ENCODE measurements at regions not wholly inside any gene's neighbourhood (a gene's known extent, or its start where the extent isn't known, plus 50 kb on each side); places are given as distances from the start of the nearest gene placed in this dataset.
"Not testable (repeated sequence)": the region's sequence is repeated elsewhere in the genome, so short reads cannot be mapped to it uniquely, and the experiment has no call there.

- DNase-seq (ENCODE audit: low read depth in 2 of 2), result no peak
Observed at GRCh38 chr18:1846640-1847039, 724.7 kb downstream of the METTL4 start.

- no peak for DNase-seq (ENCODE audit: low read depth in 2 of 2)
Observed at GRCh38 chr18:1848716-1849115, 722.6 kb downstream of the METTL4 start.

GRCh38 chr18:1849386-1849785 lies 721.9 kb downstream of the METTL4 start:
- no peak for DNase-seq (ENCODE audit: low read depth in 2 of 2)

- DNase-seq (ENCODE audit: low read depth in 2 of 2), result not testable (repeated sequence)
Observed at GRCh38 chr18:1857281-1857680, 714.0 kb downstream of the METTL4 start.

GRCh38 chr18:1861473-1861872 lies 709.8 kb downstream of the METTL4 start:
- DNase-seq (ENCODE audit: low read depth in 2 of 2), result no peak

- DNase-seq (ENCODE audit: low read depth in 2 of 2), result no peak
Observed at GRCh38 chr18:1865869-1866268, 705.4 kb downstream of the METTL4 start.

- DNase-seq (ENCODE audit: low read depth in 2 of 2), result no peak
Observed at GRCh38 chr18:1872274-1872673, 699.0 kb downstream of the METTL4 start.

GRCh38 chr18:1875219-1875618 lies 696.1 kb downstream of the METTL4 start:
- no peak for DNase-seq (ENCODE audit: low read depth in 2 of 2)

GRCh38 chr18:1884623-1885022 lies 686.7 kb downstream of the METTL4 start:
- DNase-seq (ENCODE audit: low read depth in 2 of 2), result no peak

- no peak for DNase-seq (ENCODE audit: low read depth in 2 of 2)
Observed at GRCh38 chr18:1891641-1892040, 679.7 kb downstream of the METTL4 start.

GRCh38 chr18:1892191-1892590 lies 679.1 kb downstream of the METTL4 start:
- DNase-seq (ENCODE audit: low read depth in 2 of 2), result no peak

- DNase-seq (ENCODE audit: low read depth in 2 of 2), result no peak
Observed at GRCh38 chr18:1895456-1896185, 675.7 kb downstream of the METTL4 start.

GRCh38 chr18:1906421-1906820 lies 664.9 kb downstream of the METTL4 start:
- DNase-seq (ENCODE audit: low read depth in 2 of 2), result no peak

- DNase-seq (ENCODE audit: low read depth in 2 of 2), result no peak
Observed at GRCh38 chr18:1907470-1908206, 663.7 kb downstream of the METTL4 start.

- no peak for DNase-seq (ENCODE audit: low read depth in 2 of 2)
Observed at GRCh38 chr18:1914489-1914888, 656.8 kb downstream of the METTL4 start.

GRCh38 chr18:1916869-1917523 lies 654.3 kb downstream of the METTL4 start:
- DNase-seq (ENCODE audit: low read depth in 2 of 2), result no peak

- no peak for DNase-seq (ENCODE audit: low read depth in 2 of 2)
Observed at GRCh38 chr18:1917569-1917968, 653.7 kb downstream of the METTL4 start.

- no peak for DNase-seq (ENCODE audit: low read depth in 2 of 2)
Observed at GRCh38 chr18:1922066-1922465, 649.2 kb downstream of the METTL4 start.

- no peak for DNase-seq (ENCODE audit: low read depth in 2 of 2)
Observed at GRCh38 chr18:1928711-1929110, 642.6 kb downstream of the METTL4 start.

- no peak for DNase-seq (ENCODE audit: low read depth in 2 of 2)
Observed at GRCh38 chr18:1929720-1930119, 641.6 kb downstream of the METTL4 start.

- DNase-seq (ENCODE audit: low read depth in 2 of 2), result no peak
Observed at GRCh38 chr18:1930291-1931270, 640.7 kb downstream of the METTL4 start.

- no peak for DNase-seq (ENCODE audit: low read depth in 2 of 2)
Observed at GRCh38 chr18:1952486-1952885, 618.8 kb downstream of the METTL4 start.
